Suppressor macrophage treated with lipopolysaccharide for 4 hours (primary cell): ENCODE measurements at regions not wholly inside any gene's neighbourhood (a gene's known extent, or its start where the extent isn't known, plus 50 kb on each side); places are given as distances from the start of the nearest gene placed in this dataset.
"Not testable (repeated sequence)": the region's sequence is repeated elsewhere in the genome, so short reads cannot be mapped to it uniquely, and the experiment has no call there.

Experiments
- DNase-seq: peaks from one replicate; pipeline ENCODE4 v3.0.0-alpha.2; 2020

- DNase-seq: no peak
Measured at GRCh38 chr1:111063595-111063994, 76.3 kb downstream of the DRAM2 start.

- DNase-seq: no peak
Measured at GRCh38 chr1:111062624-111063023, 77.3 kb downstream of the DRAM2 start.

- no peak for DNase-seq
Measured at GRCh38 chr1:111062081-111062480, 77.8 kb downstream of the DRAM2 start.

GRCh38 chr1:111054656-111055055, 85.2 kb downstream of the DRAM2 start:
- no peak for DNase-seq

- DNase-seq: peak; percentile 25
Measured at GRCh38 chr1:111052246-111052645, 87.6 kb downstream of the DRAM2 start.

GRCh38 chr1:111048253-111048652, 84.5 kb upstream of the LRIF1 start:
- DNase-seq: not testable (repeated sequence)

GRCh38 chr1:111045033-111045722, 81.5 kb upstream of the LRIF1 start:
- no peak for DNase-seq

GRCh38 chr1:111032295-111032897, 68.7 kb upstream of the LRIF1 start:
- peak; percentile 71 for DNase-seq

- DNase-seq: peak; percentile 79
Measured at GRCh38 chr1:111030590-111030989, 66.9 kb upstream of the LRIF1 start.

GRCh38 chr1:111025109-111025508, 61.4 kb upstream of the LRIF1 start:
- no peak for DNase-seq

- DNase-seq: no peak
Measured at GRCh38 chr1:111015222-111015621, 51.5 kb upstream of the LRIF1 start.
